ENCODE measurements at regions not wholly inside any gene's neighbourhood (a gene's known extent, or its start where the extent isn't known, plus 50 kb on each side); places are given as distances from the start of the nearest gene placed in this dataset.

GRCh38 chr9:129374231-129374630, 196.2 kb upstream of the IER5L start:
- DNase-seq, result no peak
- no peaks in the 10 kb centered on the region for H3K27me3 ChIP-seq (ENCODE audit: insufficient read depth, low read depth)
- no peak overlapping the region for H3K4me3 ChIP-seq
- BruUV-seq (replicated peaks), result no TSS peak
- H3K9me3 ChIP-seq (ENCODE audit: insufficient read depth, low read depth), result peaks cover 4% of the 10 kb centered on the region; the same call in 1 of the 2 replicates
- no peaks in the 10 kb centered on the region for H3K9me2 ChIP-seq (ENCODE audit: insufficient read depth)
- H3K27ac ChIP-seq, result no peak overlapping the region
- H3K36me3 ChIP-seq (ENCODE audit: low read depth), result no peaks in the 10 kb centered on the region
- POLR2A ChIA-PET (ENCODE audit: unreplicated experiment), result interaction anchor here (0.6 kb wide), 1 partner anchor 81 kb away, joined by 3 read pairs; no protein-coding TSS in a partner anchor
- H3K79me2 ChIP-seq (ENCODE audit: low read depth), result no peaks in the 10 kb centered on the region
- no peak for TF ChIP-seq EZH2 (IDR thresholded peaks at IDR 0.05; ENCODE audit: low read depth)
- TF ChIP-seq, protein P1, sequence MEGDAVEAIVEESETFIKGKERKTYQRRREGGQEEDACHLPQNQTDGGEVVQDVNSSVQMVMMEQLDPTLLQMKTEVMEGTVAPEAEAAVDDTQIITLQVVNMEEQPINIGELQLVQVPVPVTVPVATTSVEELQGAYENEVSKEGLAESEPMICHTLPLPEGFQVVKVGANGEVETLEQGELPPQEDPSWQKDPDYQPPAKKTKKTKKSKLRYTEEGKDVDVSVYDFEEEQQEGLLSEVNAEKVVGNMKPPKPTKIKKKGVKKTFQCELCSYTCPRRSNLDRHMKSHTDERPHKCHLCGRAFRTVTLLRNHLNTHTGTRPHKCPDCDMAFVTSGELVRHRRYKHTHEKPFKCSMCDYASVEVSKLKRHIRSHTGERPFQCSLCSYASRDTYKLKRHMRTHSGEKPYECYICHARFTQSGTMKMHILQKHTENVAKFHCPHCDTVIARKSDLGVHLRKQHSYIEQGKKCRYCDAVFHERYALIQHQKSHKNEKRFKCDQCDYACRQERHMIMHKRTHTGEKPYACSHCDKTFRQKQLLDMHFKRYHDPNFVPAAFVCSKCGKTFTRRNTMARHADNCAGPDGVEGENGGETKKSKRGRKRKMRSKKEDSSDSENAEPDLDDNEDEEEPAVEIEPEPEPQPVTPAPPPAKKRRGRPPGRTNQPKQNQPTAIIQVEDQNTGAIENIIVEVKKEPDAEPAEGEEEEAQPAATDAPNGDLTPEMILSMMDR (conservative IDR thresholded peaks at IDR 0.05), result no peak
- no peak overlapping the region for H2AFZ ChIP-seq
- no peaks in the 10 kb centered on the region for H3K4me1 ChIP-seq (replicated peaks; ENCODE audit: insufficient read depth)
- intact Hi-C loops (cut with micrococcal nuclease; ENCODE audit: unreplicated experiment), result no loop called here
- CTCF ChIA-PET, result interaction anchor here (0.6 kb wide), 1 partner anchor 104 kb away, joined by 11 read pairs; no protein-coding TSS in a partner anchor
- H4K20me1 ChIP-seq (ENCODE audit: insufficient read depth), result no peaks in the 10 kb centered on the region
- no peaks in the 10 kb centered on the region for H3F3A ChIP-seq (ENCODE audit: insufficient read depth, low read depth)
- no peak overlapping the region for H3K4me2 ChIP-seq

GRCh38 chr9:129373361-129373760, 195.3 kb upstream of the IER5L start:
- intact Hi-C loops (cut with micrococcal nuclease; ENCODE audit: unreplicated experiment), result no loop called here
- POLR2A ChIA-PET (ENCODE audit: unreplicated experiment), result no interaction called here
- Histone ChIP-seq H3K4me1 (replicated peaks; ENCODE audit: insufficient read depth) (no peaks in the 10 kb centered on the region), H3K9me3 (ENCODE audit: insufficient read depth, low read depth) (peaks cover 4% of the 10 kb centered on the region; the same call in 1 of the 2 replicates), H3K27ac (no peak overlapping the region), H4K20me1 (ENCODE audit: insufficient read depth) (no peaks in the 10 kb centered on the region), H3K36me3 (ENCODE audit: low read depth) (no peaks in the 10 kb centered on the region), H3F3A (ENCODE audit: insufficient read depth, low read depth) (no peaks in the 10 kb centered on the region), H3K4me2 (no peak overlapping the region), H3K79me2 (ENCODE audit: low read depth) (no peaks in the 10 kb centered on the region), H2AFZ (no peak overlapping the region), H3K9me2 (ENCODE audit: insufficient read depth) (no peaks in the 10 kb centered on the region), H3K27me3 (ENCODE audit: insufficient read depth, low read depth) (no peaks in the 10 kb centered on the region), H3K4me3 (no peak overlapping the region)
- BruUV-seq (replicated peaks), result no TSS peak
- no peak for DNase-seq
- TF ChIP-seq, protein P1 (conservative IDR thresholded peaks at IDR 0.05), result no peak
- no peak for TF ChIP-seq EZH2 (IDR thresholded peaks at IDR 0.05; ENCODE audit: low read depth)
- CTCF ChIA-PET, result no interaction called here

- no peaks in the 10 kb centered on the region for H3K27me3 ChIP-seq (ENCODE audit: insufficient read depth, low read depth)
- intact Hi-C loops (cut with micrococcal nuclease; ENCODE audit: unreplicated experiment), result no loop called here
- no peaks in the 10 kb centered on the region for H3K36me3 ChIP-seq (ENCODE audit: low read depth)
- CTCF ChIA-PET, result interaction anchor here (0.7 kb wide), 1 partner anchor 227 kb away, joined by 4 read pairs; no protein-coding TSS in a partner anchor
- POLR2A ChIA-PET (ENCODE audit: unreplicated experiment), result no interaction called here
- H3K9me2 ChIP-seq (ENCODE audit: insufficient read depth), result no peaks in the 10 kb centered on the region
- peaks cover 8% of the 10 kb centered on the region; the same call in 1 of the 2 replicates for H3F3A ChIP-seq (ENCODE audit: insufficient read depth, low read depth)
- no peak overlapping the region for H3K27ac ChIP-seq
- H3K4me2 ChIP-seq, result no peak overlapping the region
- H3K4me3 ChIP-seq, result no peak overlapping the region
- H3K79me2 ChIP-seq (ENCODE audit: low read depth), result no peaks in the 10 kb centered on the region
- no peak for TF ChIP-seq EZH2 (IDR thresholded peaks at IDR 0.05; ENCODE audit: low read depth)
- TF ChIP-seq, protein P1 (conservative IDR thresholded peaks at IDR 0.05), result no peak
- no peaks in the 10 kb centered on the region for H4K20me1 ChIP-seq (ENCODE audit: insufficient read depth)
- no TSS peak for BruUV-seq (replicated peaks)
- no peak for DNase-seq
- H2AFZ ChIP-seq, result no peak overlapping the region
- H3K4me1 ChIP-seq (replicated peaks; ENCODE audit: insufficient read depth), result no peaks in the 10 kb centered on the region
- H3K9me3 ChIP-seq (ENCODE audit: insufficient read depth, low read depth), result peaks cover 4% of the 10 kb centered on the region; the same call in 1 of the 2 replicates
Observed at GRCh38 chr9:129370770-129371169, 192.7 kb upstream of the IER5L start.
